Fibroblast of the aortic adventitia (primary cell): ENCODE measurements at regions not wholly inside any gene's neighbourhood (a gene's known extent, or its start where the extent isn't known, plus 50 kb on each side); places are given as distances from the start of the nearest gene placed in this dataset. TPM values are rescaled to one million over a fixed set of nuclear protein-coding genes. Genes with fewer than 3 reads are reported as not detected.
A peak's percentile ranks its signal among the peaks of the same experiment; 100 is the strongest.

ENCODE experiments used
- DNase-seq: peaks from one replicate; pipeline ENCODE4 v3.0.0-alpha.2; 2010; ENCODE audit warnings: low read depth
- H3K4me3 ChIP-seq: 2 replicates; pipeline ENCODE4 v1.5.1; 2011; ENCODE audit warnings: low read depth, mild to moderate bottlenecking, control low read depth, low read length, moderate library complexity
- CTCF ChIP-seq: IDR thresholded peaks from 2 replicates; pipeline ENCODE4 v1.5.1; 2011; ENCODE audit warnings: mild to moderate bottlenecking, low read length, control low read depth, inconsistent platforms; ENCODE audit not compliant: insufficient read depth
- small RNA-seq: library from RNA; depleted of rRNA; stranded (forward); fragments of <200 nt; gene quantifications from one replicate; pipeline ENCODE3, GENCODE V24; 2012

DNA sequence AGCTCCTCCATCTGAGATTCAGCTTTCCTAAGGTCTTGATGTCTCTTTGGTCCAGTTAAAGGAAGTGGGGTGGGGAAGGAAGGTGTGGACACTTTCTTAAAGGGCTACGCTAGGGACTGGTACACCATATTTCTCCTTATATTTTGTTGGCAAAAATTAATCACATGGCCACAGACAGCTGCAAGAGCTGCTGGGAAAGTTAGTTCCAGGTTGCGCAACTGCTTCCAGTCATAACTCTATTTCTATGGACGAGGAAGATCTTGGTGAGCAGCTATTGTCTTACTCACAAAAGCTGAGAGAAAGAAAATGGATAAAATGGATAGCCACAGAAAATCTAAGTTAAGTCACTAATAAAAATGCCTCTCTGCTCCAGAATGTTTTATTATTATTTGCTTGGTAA is 60.7 kb upstream of the PPM1B start:
- H3K4me3 ChIP-seq = no peak overlapping the region
- no peak for DNase-seq
- no peak for TF ChIP-seq CTCF

DNA sequence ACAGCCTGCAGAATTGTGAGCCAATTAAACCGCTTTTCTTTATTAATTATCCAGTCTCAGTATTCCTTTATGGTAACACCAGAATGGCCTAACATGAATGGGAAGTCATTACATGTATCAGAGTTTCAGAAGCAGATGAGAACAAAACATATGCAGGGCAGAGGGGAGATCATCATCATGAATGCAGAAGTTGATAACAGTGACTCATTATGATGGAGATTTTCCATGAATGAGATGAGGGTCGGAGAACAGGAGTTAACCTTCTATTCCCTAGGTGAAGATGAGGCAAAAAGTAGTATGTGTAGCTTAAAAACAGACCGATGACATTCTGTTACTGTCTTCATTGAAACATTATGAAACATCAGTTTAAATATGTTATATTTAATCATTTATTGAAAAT is 59.5 kb upstream of the PPM1B start:
- no peak overlapping the region for H3K4me3 ChIP-seq
- no peak for TF ChIP-seq CTCF

DNA sequence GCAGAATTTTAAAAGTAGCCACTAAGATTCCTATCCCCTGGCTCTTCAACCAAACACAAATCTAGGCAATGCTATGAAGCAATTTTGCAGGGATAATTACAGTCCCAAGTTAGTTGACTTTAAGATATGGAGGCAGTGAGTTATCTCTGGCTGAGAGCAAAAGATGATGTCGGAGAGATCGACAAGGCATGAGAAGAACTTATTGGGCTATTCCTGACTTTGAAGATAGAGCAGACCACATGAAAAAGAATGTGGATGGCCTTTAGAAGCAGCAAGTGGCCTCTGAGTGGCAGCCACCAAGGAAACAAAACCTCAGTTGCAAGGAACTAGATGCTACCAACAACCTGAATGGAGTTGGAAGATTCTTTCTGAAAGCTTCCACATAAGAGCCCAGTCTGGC is 58.2 kb upstream of the PPM1B start:
- DNase-seq = peak; percentile 24
- no peak for TF ChIP-seq CTCF

More for the DNA sequence above, 59.5 kb upstream of the PPM1B start:
- DNase-seq = no peak

GRCh38 chr2:44112096-44112495 is 56.6 kb upstream of the PPM1B start:
- no peak for DNase-seq
- TF ChIP-seq CTCF = no peak
- H3K4me3 ChIP-seq = no peak overlapping the region

More for the DNA sequence above, 58.2 kb upstream of the PPM1B start:
- H3K4me3 ChIP-seq = no peak overlapping the region

DNA sequence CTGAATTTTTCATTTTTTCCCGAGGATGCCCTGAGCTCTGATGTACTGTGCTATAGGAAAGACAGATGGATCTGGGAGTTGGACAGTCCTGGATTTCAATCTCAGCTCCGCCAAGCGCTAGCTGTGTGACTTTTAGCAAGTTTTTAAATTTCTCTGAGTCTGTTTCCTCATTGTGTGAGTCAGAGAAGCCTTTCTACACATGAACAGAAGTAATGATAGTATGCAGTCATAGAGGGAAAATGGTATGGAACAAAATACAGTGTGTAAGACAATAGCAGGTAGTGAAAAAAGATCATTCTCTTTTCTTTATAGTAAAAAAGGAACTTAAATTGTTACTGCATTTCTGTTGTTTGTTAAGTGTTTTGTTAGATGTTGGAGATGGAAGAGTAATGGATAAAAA is 52.4 kb upstream of the PPM1B start:
- H3K4me3 ChIP-seq = no peak overlapping the region
- DNase-seq = no peak
- no peak for TF ChIP-seq CTCF

GRCh38 chr2:44118257-44118656 is 50.4 kb upstream of the PPM1B start:
- H3K4me3 ChIP-seq = no peak overlapping the region
- TF ChIP-seq CTCF = no peak
- peak; percentile 71 for DNase-seq

Small RNAs in the stretch of these regions (small RNA-seq; reads per million reads assigned to genes)
- not detected for gene AC019129.1
